CD4-positive, alpha-beta T cell treated with Interleukin-1 beta for 1 hour (primary cell): ENCODE measurements at regions not wholly inside any gene's neighbourhood (a gene's known extent, or its start where the extent isn't known, plus 50 kb on each side); places are given as distances from the start of the nearest gene placed in this dataset.
"Not testable (repeated sequence)": the region's sequence is repeated elsewhere in the genome, so short reads cannot be mapped to it uniquely, and the experiment has no call there.

Experiments used
- DNase-seq, 2 donors: peaks; one replicate each; pipeline ENCODE4 v3.0.0-alpha.2; 2020 to 2022

DNA sequence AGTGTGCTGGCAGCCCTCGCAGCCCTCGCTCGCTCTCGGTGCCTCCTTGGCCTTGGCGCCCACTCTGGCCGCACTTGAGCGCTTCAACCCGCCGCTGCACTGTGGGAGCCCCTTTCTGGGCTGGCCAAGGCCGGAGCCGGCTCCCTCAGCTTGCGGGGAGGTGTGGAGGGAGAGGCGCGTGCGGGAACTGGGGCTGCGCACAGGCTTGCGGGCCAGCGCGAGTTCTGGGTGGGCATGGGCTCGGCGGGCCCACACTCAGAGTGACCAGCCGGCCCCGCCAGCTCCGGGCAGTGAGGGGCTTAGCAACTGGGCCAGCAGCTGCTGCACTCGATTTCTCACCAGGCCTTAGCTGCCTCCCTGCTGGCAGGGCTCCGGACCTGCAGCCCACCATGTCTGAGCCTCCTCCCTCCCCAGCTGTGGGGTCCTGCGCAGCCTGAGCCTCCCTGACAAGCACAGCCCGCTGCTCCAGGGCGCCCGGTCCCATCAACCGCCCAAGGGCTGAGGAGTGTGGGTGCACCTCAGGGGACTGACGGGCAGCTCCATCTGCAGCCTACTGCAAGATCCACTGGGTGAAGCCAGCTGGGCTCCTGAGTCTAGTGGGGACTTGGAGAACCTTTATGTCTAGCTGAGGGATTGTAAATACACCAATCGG, 786.0 kb upstream of the SORCS1 start:
- DNase-seq: not testable (repeated sequence)

DNA sequence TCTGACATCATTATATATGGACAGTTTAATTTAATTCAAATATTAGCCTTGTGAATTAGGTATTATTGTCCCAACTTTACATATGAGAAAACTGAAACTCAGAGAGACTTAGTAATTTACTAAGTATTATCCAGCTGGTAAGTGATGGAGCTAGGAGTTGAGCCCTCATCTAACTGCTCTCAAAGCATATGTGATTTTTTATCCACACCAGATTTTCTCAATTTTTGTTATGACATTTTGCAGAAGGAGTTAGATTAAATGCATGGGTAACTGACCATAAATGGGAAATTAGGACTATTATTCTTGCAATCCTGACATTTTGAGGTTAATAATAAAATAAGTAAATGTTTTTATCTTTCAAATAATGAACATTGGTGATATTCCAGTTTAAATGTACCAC, 778.3 kb upstream of the SORCS1 start:
- DNase-seq: no peak

DNA sequence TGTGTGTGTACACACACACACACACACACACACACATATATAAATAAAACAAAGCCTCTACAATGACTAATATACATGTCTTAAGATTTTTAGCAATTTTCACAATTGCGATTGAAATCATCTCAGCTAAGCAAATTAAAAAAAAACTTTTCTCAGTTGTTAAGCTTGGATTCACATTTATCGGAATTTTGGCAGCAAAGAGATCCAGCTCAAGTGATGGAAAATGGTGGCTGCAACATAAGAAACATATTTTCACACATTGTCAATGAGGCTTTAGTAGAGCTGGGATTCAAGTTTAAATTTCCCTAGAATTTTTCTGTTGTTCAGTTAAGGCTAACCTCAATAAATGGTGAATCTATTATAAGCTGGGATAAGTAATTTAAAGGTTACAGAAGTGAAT, 768.6 kb upstream of the SORCS1 start:
- no peak for DNase-seq

DNA sequence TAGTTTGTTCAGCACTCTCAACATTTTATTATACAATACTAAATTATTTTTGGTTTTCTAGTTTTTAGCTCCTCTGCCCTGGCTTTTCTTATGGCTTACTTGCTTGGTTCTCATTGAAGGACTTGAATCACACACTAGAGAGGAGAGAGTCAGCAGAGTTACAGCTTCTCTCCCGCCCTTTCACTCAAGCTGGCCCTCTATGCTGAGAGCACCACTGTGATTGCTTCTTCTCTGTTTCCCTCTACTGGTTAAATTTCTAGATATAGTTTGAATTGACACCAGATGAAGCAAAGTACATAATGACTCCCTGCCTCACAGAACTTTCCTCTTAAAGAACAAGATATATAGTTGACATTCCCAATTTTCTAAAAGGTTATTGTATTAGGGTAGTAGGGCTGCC, 767.3 kb upstream of the SORCS1 start:
- no peak for DNase-seq

DNA sequence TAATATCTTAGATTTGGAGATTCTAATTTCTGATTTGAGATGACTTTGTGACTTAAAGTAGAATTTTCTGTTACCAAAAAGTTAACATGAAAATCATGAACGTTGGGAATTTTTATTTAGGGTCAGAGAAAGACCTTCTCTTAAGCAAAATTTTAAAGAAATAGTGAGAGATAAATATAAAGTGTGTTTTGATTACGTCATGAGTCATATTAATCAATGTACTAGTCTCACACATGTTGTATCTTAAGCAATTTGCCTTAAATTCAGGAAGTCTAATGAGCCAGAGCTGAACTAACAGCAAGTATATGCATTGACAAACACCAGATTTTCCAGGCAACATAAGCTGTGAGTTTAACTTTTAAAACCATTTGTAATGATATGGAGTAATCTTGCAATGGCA, 765.5 kb upstream of the SORCS1 start:
- no peak for DNase-seq

DNA sequence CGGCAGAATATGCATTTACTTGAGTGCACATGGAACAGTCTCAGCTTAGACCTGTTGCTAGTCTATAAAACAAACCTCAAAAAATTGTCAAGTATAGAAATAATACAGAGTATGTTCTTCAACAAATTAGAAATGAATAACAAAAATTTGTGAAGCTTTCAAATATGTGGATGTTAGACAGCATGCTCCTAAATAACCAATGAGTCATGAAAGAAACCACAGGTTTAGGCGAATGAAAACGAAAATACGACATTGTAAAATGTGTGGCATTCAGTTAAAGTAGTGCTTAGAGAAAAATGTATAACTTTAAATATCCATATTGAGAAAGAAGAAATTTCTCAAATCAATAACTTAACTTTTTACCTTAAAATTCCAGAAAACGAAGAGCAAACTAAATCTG, 760.0 kb upstream of the SORCS1 start:
- DNase-seq: no peak

DNA sequence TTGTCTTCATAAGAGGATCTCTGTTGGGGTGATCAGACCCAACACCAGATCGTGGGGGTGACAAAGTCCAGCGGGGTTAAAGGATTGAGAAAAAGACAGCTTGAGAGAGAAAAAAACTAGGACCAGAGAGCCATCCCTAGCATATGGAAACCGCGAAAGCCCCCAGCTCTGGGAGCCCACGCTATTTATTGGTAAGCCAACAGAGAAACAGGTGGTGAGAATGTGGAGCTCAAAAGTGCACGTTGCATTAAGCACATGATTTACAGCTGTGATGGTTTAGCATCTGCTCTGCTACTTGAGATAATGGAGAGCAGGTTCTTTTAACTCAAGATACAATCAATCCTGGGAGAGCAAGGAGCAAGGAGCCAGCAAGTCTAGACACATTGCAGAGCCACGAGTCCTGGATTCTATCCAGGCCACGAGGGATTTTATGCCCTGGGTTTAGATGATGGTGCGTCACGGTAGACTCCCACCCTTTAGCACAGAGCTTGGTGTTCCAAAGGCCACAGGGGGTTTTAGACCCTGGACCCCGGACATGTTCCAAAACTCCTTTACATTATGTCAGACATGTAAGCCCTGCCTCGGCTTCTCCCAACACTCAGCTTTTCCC, 755.2 kb upstream of the SORCS1 start:
- no peak for DNase-seq

DNA sequence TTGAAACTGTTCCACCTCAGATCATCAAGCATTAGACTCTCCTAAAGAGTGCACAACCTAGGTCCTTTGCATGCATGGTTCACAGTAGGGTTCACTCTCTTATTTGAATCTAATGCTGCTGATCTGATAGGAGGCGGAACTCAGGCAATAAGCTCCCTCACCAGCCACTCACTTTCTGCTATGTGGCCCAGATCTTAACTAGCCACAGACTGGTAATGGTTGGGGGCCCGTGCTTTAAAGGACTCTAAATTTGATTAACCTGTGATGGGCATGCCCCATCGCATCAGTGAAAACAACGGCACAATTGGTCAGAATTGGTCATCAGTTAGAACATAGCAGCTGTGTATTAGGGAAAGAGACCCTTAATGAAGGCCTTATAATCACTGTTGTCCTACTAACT, 753.7 kb upstream of the SORCS1 start:
- no peak for DNase-seq

DNA sequence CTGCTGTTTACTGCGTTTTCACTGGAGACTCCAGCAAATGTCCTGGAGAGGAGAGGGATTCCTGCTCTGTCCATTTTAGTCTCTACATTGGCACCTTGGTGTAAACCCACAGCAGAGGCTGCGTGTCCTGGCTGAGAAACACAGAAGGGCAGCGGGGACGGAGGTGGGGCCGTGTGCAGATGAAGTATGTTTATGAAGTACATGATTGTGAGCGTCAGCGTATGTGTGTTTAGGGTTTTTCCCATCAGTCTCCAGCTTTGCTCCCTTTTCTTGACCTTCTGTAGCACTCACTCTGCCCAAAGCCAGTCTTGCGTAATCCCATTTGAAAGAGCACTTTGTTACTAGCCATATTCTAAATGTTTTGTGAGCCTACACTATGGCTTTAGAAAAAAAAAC, 750.7 kb upstream of the SORCS1 start:
- no peak for DNase-seq

DNA sequence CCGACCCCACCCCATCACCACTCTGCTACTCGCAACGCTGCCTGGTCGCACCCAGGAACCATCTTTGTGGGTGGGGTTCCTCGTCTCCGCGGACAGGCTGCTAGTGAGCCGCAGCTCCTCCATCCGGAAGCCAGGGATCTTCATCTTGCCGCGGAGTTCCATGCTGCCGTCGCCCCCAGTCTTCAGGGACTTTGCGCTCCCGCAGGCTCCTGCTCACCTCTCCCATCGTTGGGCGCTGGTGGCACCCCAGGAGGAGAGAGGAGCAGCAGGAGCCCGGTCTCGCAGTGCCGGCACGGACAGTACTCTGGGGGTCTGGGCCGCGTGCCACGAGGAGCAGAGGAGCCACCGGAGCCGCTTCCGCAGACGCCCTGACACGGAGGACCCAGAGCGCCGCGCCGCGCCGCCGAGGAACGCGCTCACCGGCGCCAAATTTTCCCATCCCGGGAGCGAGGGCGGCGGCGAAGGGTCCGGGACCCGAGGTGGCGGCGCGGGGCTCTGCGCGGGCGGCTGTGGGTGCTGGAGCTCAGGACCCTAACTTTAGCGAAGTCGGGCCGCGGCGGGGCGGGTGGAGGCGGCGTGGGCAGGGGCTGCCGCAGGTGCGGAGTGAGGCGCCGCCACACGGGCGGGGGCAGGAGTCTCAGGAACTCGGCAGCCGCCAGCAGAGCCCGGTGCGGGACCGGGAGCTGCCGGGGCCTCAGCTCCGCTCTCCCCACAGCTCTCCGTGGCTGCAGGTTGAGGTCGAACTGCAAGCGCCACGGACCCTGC, 750.1 kb upstream of the SORCS1 start:
- no peak for DNase-seq

DNA sequence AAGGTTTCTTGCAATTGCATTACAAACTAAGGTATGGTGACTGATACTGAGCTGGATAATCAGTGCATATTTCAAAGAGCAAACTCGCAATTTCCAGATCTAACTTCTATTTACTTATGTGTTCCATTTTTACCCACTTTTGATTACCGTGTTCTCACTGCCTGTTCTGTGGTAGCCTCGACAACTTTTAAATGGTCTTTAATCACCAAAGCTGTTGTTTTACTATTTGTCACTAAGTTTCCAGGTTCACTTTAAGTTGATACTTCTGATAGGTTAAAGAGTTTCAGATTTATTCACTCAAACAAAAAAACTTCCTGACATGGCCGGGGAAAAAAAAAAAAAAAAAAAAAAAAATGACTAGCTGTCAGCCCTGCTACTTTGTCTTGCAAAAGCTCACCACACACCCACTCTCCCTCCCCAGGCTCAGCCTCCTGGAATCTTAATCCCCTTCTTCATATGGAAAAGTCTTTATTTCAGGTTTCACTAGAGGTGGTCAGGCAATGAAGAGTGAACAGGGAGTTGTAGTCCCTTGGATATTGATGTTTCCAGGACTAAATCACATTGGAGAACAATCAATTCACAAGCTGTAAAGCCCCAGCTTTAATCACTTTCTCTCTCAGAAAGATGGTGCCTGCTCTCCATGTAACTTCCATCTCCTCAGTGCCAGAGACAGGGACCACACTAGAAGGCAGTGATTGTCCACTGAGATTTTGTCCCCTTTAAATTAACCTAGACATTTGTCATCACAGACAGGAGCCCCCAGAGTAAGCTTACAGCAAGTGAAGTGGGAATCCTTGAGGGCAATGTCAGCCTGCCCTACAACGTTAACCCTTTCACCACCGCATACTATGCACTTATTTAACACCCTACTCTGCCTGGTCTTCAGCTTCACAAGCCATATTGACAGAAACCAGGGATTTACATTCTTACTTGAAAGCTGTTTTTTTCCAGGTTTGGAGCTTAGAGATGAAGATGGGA, 749.1 kb upstream of the SORCS1 start:
- no peak for DNase-seq

DNA sequence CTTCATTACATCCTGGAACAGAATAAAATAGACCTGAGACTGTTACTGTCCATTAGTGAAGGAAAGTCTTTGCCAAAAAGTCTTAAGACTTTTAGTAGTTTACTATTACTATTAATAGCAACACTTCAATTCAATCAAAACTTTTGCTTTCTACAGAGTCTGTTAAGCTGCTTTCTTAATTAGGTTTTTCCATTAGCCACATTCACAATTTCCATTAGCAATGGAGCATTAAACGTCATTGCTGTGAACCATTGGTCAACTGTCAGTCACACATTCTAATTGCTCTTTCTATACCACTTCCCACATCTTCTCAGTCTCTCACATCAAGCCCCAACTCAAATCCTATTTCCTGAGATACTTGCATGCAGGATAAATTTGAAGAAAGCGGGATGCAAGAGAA, 736.6 kb upstream of the SORCS1 start:
- DNase-seq: no peak

DNA sequence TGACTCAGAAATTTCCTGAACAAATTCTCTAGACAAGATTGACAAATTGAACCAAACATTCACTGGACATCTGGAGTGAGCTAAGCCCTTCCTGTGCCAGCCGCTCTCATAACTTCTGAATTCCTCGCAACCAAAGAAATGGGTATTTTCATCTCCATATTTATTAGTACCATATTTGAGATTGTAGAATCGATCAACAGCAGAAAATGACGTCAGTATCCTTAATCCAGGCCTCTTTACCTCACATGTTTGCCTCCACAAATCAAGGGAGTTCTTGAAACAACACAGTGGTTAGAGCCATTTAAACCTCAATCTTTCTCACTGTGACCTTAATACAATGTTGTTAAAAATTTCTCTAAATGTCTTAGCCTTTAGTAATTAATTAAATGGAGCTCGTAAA, 735.6 kb upstream of the SORCS1 start:
- DNase-seq: no peak

DNA sequence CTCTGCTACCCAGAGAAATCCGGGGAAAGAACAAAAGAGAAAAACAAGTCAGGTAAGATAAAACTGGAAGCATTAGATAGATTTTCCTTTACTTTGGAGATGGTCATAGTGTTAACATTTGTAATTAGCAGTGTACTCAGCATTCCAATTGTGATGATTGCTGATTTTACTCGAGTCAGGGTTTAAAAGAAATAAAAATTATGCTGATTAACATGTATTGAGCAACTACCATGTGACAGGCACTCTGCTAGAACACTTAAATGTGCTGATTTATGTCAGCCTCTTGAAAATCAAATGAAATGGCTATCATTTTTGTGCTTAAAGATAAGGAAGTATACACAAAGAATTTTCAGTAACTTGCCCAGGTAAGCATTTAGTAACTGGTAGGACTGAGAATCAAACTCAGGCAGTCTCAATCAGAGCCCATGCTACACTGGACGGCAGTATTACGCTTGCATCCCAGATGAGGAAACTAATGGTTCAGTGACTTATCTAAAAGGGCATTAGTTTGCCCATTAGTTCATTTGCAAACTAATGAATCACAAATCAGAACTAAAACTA, 735.1 kb upstream of the SORCS1 start:
- DNase-seq: no peak

DNA sequence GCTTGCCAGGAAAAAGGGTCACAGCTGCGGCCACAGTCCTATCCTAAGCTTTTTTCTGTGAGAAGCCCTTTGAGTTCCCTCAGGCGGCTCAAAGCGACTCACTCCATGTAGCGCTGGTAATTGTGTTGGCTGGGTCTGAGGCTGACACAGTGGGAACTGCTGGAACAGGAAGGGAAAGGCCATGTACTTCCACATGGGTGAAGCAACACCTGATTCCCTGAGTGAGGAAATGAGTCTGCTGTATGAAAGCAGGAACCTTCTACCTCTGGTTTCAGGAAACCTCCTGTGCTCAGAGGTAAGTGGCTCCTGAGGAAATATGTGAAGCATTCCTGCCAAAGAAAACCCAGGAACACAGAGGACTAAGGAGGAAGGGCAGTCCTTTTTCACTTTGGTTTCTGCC, 734.6 kb upstream of the SORCS1 start:
- DNase-seq: no peak

DNA sequence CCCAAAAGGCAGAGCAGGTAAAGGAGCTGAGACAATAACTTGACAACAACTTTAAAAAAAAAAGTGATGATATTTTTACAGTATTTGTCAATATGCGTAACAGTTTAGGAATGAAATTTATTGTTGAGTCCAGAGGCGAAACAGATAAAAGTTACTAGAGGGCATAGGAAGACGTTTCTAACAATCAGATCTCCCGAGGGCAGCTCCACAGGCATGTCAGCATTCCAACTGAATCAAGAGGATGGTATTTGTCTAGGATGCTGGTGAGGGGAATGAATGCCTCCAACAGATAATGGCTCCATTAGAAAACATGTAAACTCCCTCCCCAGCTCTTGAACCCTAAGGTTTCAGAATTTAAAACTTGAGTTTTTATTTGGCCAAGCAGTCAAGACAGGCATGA, 733.9 kb upstream of the SORCS1 start:
- no peak for DNase-seq

DNA sequence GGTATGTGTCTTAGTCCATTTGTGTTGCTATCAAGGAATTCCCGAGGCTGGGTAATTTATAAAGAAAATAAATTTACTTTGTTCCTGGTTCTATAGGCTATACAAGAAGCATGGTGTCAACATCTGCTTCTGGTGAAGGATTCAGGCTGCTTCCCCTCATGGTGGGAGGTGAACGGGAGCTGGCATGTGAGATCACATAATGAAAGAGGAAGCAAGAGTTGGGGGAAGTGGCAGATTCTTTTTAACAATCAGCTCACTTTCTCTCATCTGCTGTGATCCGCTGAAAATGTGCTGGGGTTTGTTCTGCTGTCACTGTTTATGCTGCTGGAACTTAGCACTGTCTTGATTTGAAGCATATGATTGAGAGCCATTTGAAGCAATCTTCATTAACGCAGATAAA, 730.0 kb upstream of the SORCS1 start:
- no peak for DNase-seq

DNA sequence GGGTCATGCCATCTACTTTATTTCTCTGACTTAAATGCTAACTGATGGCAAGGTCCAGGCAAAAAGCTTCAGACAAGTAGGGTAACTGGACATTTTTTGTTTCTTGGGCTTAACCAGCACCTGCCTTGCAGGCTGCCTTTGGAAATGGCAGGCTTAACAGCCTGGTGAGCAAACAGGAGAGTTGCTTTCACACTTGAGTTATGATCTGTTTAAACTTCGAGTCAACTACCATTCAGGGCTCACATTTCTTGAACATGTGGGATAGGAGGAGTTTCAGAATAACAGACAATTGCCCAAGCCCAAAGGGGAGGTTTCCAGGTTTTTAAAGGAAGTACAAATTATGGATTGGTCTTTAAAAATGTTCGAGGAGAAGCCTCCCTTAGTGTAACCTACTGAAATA, 724.6 kb upstream of the SORCS1 start:
- no peak for DNase-seq

DNA sequence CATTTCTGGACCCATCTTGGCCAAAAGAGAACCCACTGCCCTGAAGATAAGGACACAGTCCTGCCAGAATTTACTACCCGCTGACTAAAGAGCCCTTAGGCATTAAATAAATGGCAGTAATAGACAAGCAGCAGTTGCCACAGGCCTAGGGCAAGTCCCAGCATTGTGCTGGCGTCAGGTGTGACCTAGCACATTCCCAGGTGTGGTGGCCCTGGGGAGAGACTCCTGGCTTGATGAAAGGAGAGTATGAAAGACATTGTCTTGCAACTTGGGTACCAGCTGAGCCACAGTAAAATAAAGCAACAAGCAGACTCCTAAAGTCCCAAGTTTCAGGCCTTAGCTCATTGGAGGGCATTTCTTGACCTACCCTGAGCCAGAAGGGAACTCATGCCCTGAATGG, 715.7 kb upstream of the SORCS1 start:
- no peak for DNase-seq

DNA sequence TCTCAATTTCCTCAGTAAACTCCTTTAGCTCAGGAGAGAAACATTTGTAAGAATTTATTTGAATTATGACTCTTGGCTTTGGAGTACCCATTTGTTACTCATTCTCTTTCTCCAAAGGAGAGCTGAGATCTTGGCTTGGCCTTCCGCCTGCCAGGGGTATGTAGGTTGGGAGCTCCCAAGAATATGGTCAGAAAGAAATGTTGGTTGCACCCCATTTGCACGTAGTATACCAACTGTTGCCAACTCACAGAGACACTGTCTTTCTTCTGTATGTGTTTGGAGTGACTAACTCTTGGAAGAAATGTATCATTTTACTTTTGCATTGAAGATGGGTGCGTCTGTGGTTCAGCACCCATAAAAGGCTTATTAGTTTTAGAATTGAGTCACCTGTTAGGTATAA, 708.5 kb upstream of the SORCS1 start:
- no peak for DNase-seq

DNA sequence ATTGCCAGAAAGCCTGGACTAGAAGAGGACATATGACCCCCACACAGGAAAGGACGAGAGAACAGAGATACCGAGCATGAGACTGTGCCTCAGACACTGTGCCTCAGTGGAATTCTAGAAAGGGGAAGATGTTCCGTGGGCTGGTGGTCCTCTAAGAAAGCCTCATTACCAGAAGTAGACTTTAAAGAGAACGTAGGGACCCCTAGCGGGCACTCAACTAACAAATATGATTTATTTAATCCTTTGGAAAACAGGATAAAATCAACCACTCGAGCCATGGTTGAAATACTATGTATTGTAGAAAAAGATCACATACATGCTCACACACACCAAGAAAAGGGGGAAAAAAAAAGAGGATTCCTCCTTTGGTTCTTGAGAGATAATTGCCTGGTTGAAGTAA, 701.2 kb upstream of the SORCS1 start:
- no peak for DNase-seq

DNA sequence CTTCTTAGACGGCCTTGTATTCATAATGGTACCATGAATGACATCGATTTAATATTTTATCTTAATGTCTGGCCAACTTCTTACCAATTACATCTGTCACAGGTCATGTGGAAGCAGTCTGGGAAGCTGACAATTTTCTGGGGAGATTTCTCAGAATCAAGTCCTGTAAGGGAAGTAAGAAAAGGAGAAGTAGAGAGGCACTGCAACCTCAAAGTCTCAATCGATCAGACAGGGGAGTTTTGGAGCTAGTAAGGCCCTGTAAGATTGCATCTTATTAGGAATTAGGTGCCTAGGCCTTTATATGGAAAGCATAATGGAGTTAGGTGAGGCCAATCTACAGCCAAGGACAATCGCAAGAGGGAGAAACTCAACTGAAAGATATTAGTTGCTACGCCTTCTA, 694.6 kb upstream of the SORCS1 start:
- DNase-seq: no peak

DNA sequence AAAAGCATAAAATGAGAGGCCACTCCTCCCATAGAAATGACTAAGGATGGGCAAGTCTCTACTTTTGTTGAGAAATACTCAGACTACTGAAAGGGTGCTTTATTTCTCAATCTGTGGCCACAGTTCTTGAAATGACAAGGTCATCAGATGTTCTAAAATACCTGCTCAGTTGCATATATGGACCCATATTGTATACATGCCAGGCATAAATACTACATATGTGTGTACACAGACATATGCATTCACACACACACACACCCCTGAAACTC, 691.5 kb upstream of the SORCS1 start:
- DNase-seq: no peak
